ENCODE measurements at regions not wholly inside any gene's neighbourhood (a gene's known extent, or its start where the extent isn't known, plus 50 kb on each side); places are given as distances from the start of the nearest gene placed in this dataset.

- 0% methylated on average over 4 of the region's 4 CpGs for WGBS (ENCODE audit: insufficient coverage, low coverage, missing lambda C conversion rate)
- Histone ChIP-seq H3K4me2 (ENCODE audit: insufficient read depth, low read length) (no peak overlapping the region), H3K27ac (ENCODE audit: extremely low read depth, low read depth, low read length) (no peak overlapping the region), H3K36me3 (ENCODE audit: control insufficient read depth, insufficient read depth, low read length) (no peaks in the 10 kb centered on the region), H3K27me3 (ENCODE audit: control insufficient read depth in 2 of 2, insufficient read depth in 2 of 2, low read length in 2 of 2) (no peaks in the 10 kb centered on the region), H4K20me1 (replicated peaks; ENCODE audit: control insufficient read depth, insufficient read depth, low read length) (no peaks in the 10 kb centered on the region), H3K4me3 (no peak overlapping the region), H3K9me3 (replicated peaks; ENCODE audit: control insufficient read depth, insufficient read depth, low read depth, low read length) (no peaks in the 10 kb centered on the region), H3K4me1 (replicated peaks in 1 of 2; ENCODE audit: control insufficient read depth in 2 of 2, insufficient read depth in 2 of 2, low read length in 2 of 2) (no peaks in the 10 kb centered on the region), H2AFZ (ENCODE audit: low read depth, low read length) (no peak overlapping the region), H3K9ac (ENCODE audit: insufficient read depth in 1 of 2, low read depth in 2 of 2, low read length in 2 of 2) (no peak overlapping the region), H3K79me2 (ENCODE audit: control insufficient read depth, insufficient read depth, low read length) (no peaks in the 10 kb centered on the region), H3K9me1 (ENCODE audit: control insufficient read depth, insufficient read depth, low read length) (no peaks in the 10 kb centered on the region)
- no peak for TF ChIP-seq HSF4 (CRISPR knock-in tag; IDR thresholded peaks at IDR 0.05; ENCODE audit: borderline replicate concordance)
- TF ChIP-seq ZNF124 (CRISPR knock-in tag; IDR thresholded peaks at IDR 0.05): no peak
- TF ChIP-seq ZNF444 (CRISPR knock-in tag; IDR thresholded peaks at IDR 0.05): no peak
- TF ChIP-seq HNRNPK (IDR thresholded peaks at IDR 0.05; ENCODE audit: low read depth, low read length, poor library complexity, severe bottlenecking): no peak
- TF ChIP-seq RFX1 (IDR thresholded peaks at IDR 0.05): peak; percentile 84
- no peak for TF ChIP-seq GATAD2B (IDR thresholded peaks at IDR 0.05; ENCODE audit: borderline replicate concordance)
- TF ChIP-seq FOXJ3 (CRISPR knock-in tag; IDR thresholded peaks at IDR 0.05): no peak
- in situ Hi-C loops (cut with MboI) (no loop called here), intact Hi-C loops (cut with micrococcal nuclease) (no loop called here)
- no TSS peak for BruUV-seq (replicated peaks)
- CTCF ChIA-PET (ENCODE audit: low intra/inter-chr PET ratio): no interaction called here
- FAIRE-seq: no peak
- no peak for DNase-seq (ENCODE audit: extremely low read depth in 1 of 4, low spot score in 3 of 4)
- ATAC-seq: no peak
- POLR2A ChIA-PET: no interaction called here
Observed at GRCh38 chr9:100652850-100653249, 75.0 kb downstream of the CAVIN4 start.

GRCh38 chr9:100653643-100654334, 75.9 kb downstream of the CAVIN4 start:
- 0% methylated on average over 4 of the region's 4 CpGs for WGBS (ENCODE audit: insufficient coverage, low coverage, missing lambda C conversion rate)
- intact Hi-C loops (cut with micrococcal nuclease) (no loop called here), in situ Hi-C loops (cut with MboI) (no loop called here)
- H3K4me3 ChIP-seq: no peak overlapping the region
- DNase-seq (ENCODE audit: extremely low read depth in 1 of 4, low spot score in 3 of 4): no peak
- H2AFZ ChIP-seq (ENCODE audit: low read depth, low read length): no peak overlapping the region
- H3K9ac ChIP-seq (ENCODE audit: insufficient read depth in 1 of 2, low read depth in 2 of 2, low read length in 2 of 2): no peak overlapping the region
- ATAC-seq: no peak
- no TSS peak for BruUV-seq (replicated peaks)
- H3K4me1 ChIP-seq (replicated peaks in 1 of 2; ENCODE audit: control insufficient read depth in 2 of 2, insufficient read depth in 2 of 2, low read length in 2 of 2): no peaks in the 10 kb centered on the region
- H3K79me2 ChIP-seq (ENCODE audit: control insufficient read depth, insufficient read depth, low read length): no peaks in the 10 kb centered on the region
- FAIRE-seq: no peak
- H3K27me3 ChIP-seq (ENCODE audit: control insufficient read depth in 2 of 2, insufficient read depth in 2 of 2, low read length in 2 of 2): no peaks in the 10 kb centered on the region
- no peak overlapping the region for H3K27ac ChIP-seq (ENCODE audit: extremely low read depth, low read depth, low read length)
- POLR2A ChIA-PET: no interaction called here
- no peaks in the 10 kb centered on the region for H3K9me3 ChIP-seq (replicated peaks; ENCODE audit: control insufficient read depth, insufficient read depth, low read depth, low read length)
- H3K36me3 ChIP-seq (ENCODE audit: control insufficient read depth, insufficient read depth, low read length): no peaks in the 10 kb centered on the region
- H3K9me1 ChIP-seq (ENCODE audit: control insufficient read depth, insufficient read depth, low read length): no peaks in the 10 kb centered on the region
- H3K4me2 ChIP-seq (ENCODE audit: insufficient read depth, low read length): no peak overlapping the region
- no peaks in the 10 kb centered on the region for H4K20me1 ChIP-seq (replicated peaks; ENCODE audit: control insufficient read depth, insufficient read depth, low read length)
- CTCF ChIA-PET (ENCODE audit: low intra/inter-chr PET ratio): no interaction called here
- TF ChIP-seq CEBPG (CRISPR knock-in tag; IDR thresholded peaks at IDR 0.05) (no peak), CEBPG (tag; conservative IDR thresholded peaks at IDR 0.05 in 1 of 2, IDR thresholded peaks at IDR 0.05 in 1 of 2) (no peak), KLF16 (IDR thresholded peaks at IDR 0.05) (no peak), MECOM (CRISPR knock-in tag; IDR thresholded peaks at IDR 0.05) (no peak), RNF2 (IDR thresholded peaks at IDR 0.05) (no peak), CHD2 (IDR thresholded peaks at IDR 0.05; ENCODE audit: low read depth, low read length) (no peak), HMG20A (CRISPR knock-in tag; conservative IDR thresholded peaks at IDR 0.05) (no peak), KDM1A (IDR thresholded peaks at IDR 0.05) (no peak), OTX1 (CRISPR knock-in tag; IDR thresholded peaks at IDR 0.05) (no peak), CREB5 (CRISPR knock-in tag; IDR thresholded peaks at IDR 0.05) (no peak)
